ENCODE measurements at regions not wholly inside any gene's neighbourhood (a gene's known extent, or its start where the extent isn't known, plus 50 kb on each side); places are given as distances from the start of the nearest gene placed in this dataset.
"Not testable (repeated sequence)": the region's sequence is repeated elsewhere in the genome, so short reads cannot be mapped to it uniquely, and the experiment has no call there.

DNA sequence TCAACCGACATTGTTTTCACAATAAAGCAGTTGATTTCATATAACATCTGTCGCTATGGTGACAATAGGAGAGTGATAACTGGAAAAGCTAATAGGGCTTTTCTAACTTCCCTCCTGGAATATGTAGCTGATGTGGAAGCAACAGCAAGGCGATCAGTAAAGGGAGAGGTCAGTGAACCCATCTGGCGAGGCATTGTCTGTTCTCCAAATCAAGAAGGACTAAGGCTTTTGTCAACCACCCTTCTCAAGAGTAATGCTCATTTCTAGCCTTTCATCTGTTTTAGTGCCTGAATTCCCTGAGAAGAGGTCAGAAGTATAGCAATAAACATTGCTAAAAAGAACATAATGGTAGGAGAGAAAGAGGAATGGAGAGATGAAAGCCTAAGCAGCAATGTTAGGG lies 201.3 kb downstream of the AKAP7 start:
- no peak for DNase-seq

GRCh38 chr6:131346896-131347295 lies 211.6 kb downstream of the AKAP7 start:
- DNase-seq: not testable (repeated sequence)

DNA sequence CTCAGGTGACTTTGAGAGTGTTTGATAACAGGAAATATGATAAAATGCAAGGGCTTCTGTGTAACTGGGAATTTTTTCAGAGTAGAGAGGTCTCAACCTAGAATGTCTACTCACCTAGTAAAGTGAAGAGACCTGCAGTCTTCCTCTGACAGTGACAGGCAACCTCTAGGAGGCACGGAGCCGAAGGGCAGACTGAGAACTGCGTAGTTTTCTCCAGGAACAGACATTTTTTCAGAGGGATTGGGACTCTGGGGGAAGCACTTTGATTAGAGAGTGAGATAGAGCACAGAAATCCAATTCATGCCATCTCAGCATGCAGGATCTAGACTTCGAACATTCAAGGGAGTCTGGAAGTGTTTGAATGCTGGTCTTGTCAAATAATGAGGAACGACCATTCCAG lies 213.3 kb downstream of the AKAP7 start:
- no peak for DNase-seq

DNA sequence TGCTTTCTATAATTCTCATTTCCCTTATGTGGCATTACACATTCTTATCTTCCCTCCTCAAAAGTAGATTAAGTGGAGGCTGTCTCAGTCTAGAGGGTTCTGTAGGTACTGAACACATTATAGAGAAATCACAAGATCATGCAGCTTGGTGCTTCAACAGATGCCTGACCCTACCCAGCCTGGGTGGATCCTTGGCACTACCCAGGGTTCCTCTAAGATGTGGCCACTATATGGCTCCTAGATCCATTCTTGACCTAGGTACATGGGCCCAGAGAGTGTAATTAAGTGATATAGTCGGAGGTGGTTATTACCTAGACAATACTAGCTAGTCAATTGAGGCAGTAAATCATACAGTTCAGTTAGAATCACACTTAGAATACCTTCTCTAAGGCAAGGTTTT lies 213.9 kb downstream of the AKAP7 start:
- DNase-seq: no peak

- no peak for DNase-seq
Measured at GRCh38 chr6:131353106-131353505, 217.8 kb downstream of the AKAP7 start.

DNA sequence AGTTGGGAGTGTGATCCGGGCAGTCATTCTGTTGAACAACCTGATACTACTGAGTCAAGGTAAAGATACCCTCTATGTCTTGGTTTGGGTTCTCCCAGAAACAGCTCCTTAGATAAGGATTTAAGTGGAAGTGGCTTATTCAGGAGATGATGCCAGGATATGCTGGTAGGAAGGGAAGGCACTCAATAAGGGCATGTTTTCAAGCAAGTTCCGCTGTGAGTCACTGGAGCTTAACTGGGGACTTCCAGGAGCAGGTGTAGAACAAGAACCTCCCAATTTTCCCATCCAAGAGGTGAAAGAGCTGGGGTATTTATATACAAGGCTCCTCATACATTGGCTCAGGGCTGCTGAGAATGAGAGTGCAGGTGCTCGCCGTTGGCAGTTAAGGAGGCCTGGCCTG lies 218.6 kb downstream of the AKAP7 start:
- no peak for DNase-seq

DNA sequence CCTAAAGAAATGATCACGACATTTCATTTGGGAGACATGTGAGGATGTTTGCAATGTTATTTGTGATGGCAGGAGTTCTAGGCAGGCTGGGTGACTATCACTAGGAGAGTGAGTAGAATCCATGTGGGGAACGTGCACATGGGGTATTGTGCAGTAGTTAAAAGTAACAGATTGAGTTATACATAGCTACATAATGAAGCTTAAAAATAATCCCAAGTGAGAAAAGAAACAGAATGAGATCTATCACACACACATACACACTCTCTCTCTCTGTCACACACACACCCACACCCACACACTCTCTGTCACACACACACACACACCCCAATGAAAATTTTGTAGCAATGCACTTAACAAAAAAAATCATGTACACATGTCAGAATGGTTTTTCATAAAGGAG lies 218.7 kb upstream of the ARG1 start:
- no peak for DNase-seq

DNA sequence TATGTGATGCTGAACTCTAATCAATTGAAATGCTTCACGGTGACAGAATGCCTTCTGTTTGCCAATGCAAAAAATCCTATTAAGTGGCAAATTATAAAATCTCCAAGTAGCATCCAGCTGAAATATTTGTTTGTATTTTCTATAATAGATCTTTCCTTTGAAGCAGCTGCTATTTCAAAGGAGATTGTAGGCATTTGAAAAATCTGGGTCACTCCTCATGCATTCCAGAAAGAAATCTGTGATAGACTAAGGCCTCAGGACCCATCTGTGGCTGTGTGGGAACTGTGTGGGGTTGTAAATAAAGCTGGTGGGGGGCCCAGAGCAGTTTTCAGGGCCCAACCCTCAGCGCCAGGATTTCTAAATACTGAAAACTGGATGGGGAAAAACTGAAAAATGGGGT lies 216.9 kb upstream of the ARG1 start:
- DNase-seq: no peak

- no peak for DNase-seq
Measured at GRCh38 chr6:131357501-131357900, 215.5 kb upstream of the ARG1 start.

DNA sequence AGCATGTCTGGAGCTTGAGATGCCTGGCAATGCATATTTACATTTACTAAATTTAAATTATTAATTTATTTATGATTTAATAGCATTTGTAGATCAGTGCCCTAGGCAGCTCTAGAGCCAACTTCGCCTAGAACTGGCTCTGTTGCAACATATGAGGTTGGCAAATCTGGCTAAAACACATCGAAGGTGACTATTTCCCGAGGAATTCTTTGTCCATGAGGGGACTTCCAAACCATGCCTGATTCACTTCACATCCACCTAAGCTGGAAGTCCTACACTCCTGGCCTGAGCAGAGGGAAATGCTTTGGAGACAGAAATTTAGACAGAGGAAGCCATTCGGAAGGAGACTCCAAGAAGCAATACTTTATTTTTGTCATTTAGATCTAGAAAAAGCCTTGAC lies 211.0 kb upstream of the ARG1 start:
- DNase-seq: no peak

GRCh38 chr6:131362696-131363095 lies 210.3 kb upstream of the ARG1 start:
- no peak for DNase-seq

GRCh38 chr6:131363947-131364834 lies 208.8 kb upstream of the ARG1 start:
- DNase-seq: no peak

DNA sequence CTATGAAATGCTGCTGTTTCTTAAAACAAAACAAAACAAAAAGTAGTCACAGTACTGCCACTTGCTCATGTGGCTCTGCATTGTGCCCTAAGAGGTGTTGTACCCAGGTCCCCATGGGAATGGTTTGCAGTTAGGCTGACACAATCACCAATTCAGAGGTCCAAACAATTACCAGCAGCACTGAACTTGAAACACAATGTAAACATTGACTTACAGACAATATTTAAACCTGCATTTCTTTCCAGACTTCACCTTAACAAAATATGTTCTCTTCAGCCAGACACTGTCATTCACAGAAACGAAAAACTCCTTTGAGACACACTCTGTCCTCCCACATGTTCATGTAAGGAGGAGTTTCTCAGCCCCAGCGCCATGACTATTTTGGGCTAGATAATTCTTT lies 206.8 kb upstream of the ARG1 start:
- no peak for DNase-seq

- DNase-seq: no peak
Measured at GRCh38 chr6:131367206-131367873, 205.7 kb upstream of the ARG1 start.

- no peak for DNase-seq
Measured at GRCh38 chr6:131368198-131368911, 204.7 kb upstream of the ARG1 start.

- no peak for DNase-seq
Measured at GRCh38 chr6:131372535-131372934, 200.5 kb upstream of the ARG1 start.

GRCh38 chr6:131377112-131377705 lies 195.8 kb upstream of the ARG1 start:
- no peak for DNase-seq

DNA sequence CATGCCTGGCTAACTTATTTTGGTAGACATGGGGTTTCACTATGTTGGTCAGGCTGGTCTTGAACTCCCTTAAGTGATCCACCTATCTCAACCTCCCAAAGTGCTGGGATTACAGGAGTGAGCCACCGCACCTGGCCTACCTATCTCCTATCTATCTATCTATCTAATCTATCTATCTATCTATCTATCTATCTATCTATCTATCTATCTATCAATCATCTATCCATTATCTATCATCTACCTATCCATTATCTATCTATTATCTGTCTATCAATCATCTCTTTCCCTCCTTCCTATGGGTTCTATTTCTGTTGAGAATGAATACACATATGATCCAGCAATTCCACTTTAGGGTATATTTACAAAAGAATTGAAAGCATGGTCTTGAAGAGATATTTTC lies 194.2 kb upstream of the ARG1 start:
- DNase-seq: no peak

GRCh38 chr6:131379948-131380347 lies 193.1 kb upstream of the ARG1 start:
- no peak for DNase-seq

DNA sequence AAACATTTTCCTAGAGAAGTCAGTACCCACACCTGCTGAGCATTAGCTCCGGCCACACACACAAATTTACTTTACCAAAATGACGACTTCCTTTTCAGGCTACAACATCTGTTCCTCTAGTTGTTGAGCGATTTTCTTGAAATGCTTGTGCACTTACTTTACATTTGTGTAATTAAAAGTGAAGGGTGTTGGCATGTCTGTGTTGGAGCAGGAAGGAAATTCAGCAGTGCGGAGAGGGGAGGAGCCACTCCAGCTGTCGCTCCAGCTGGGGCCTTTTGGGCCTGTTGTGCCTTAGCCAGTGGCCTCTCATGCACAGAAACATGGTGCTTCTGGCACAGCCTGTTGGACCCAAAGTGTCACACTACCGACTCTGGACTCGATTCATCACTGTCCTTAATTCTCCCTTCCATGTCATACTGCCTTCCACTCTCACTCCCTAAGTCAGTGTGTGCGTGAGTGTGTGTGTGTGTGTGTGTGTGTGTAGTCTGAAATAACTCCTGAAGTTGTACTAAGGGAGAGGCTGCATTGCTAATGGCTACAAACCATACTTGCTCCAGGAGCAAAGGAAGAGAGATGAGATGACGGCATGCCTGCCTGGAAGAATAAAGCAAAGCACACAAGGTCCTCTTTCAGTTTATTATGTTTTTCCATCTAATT lies 191.8 kb upstream of the ARG1 start:
- DNase-seq: no peak

- no peak for DNase-seq
Measured at GRCh38 chr6:131381709-131382093, 191.3 kb upstream of the ARG1 start.

- no peak for DNase-seq
Measured at GRCh38 chr6:131382631-131383030, 190.4 kb upstream of the ARG1 start.

Data from activated CD8-positive, alpha-beta memory T cell treated with anti-CD3 and anti-CD28 coated beads for 24 hours (primary cell).